OCI-LY3 (cell line): ENCODE measurements at regions not wholly inside any gene's neighbourhood (a gene's known extent, or its start where the extent isn't known, plus 50 kb on each side); places are given as distances from the start of the nearest gene placed in this dataset.

Experiments used
- H2AFZ ChIP-seq: fragments of 200-600, 300-600 bp; shearing (Covaris generic); 2 replicates; pipeline ENCODE4 v1.6.0; 2014; ENCODE audit warnings: antibody characterized with exemption, low read depth, low read length
- H3K27ac ChIP-seq: fragments of 200-600, 300-600 bp; sonication (generic); 2 replicates; pipeline ENCODE4 v1.5.1; 2014; ENCODE audit warnings: mild to moderate bottlenecking, low read length, moderate library complexity, mixed read lengths
- H3K27me3 ChIP-seq: fragments of 200-600, 300-600 bp; sonication (generic); 2 replicates; pipeline ENCODE4 v1.6.1; 2014; ENCODE audit warnings: low read depth, low read length, mixed read lengths
- H3K36me3 ChIP-seq: fragments of 200-600, 300-600 bp; sonication (generic); replicated peaks from 2 replicates; pipeline ENCODE3; 2014; ENCODE audit warnings: low read depth, low read length, mixed read lengths
- H3K4me1 ChIP-seq: fragments of 300-600, 200-600 bp; sonication (generic); 2 replicates; pipeline ENCODE4 v1.6.1; 2014; ENCODE audit warnings: low read length, mixed read lengths
- H3K4me2 ChIP-seq: fragments of 200-600, 300-600 bp; sonication (generic); 2 replicates; pipeline ENCODE4 v1.6.1; 2014; ENCODE audit warnings: low read length, mixed read lengths
- H3K4me3 ChIP-seq: fragments of 300-600, 200-600 bp; sonication (generic); 2 replicates; pipeline ENCODE4 v1.5.1; 2014; ENCODE audit warnings: antibody characterized with exemption, mild to moderate bottlenecking, low read length, moderate library complexity
- H3K79me2 ChIP-seq: fragments of 300-600, 200-600 bp; shearing (Covaris generic); 2 replicates; pipeline ENCODE4 v1.6.1; 2014; ENCODE audit warnings: mild to moderate bottlenecking, low read length, mixed read lengths
- H3K9ac ChIP-seq: fragments of 300-600, 200-600 bp; shearing (Covaris generic); 2 replicates; pipeline ENCODE4 v1.6.0; 2014; ENCODE audit warnings: mild to moderate bottlenecking, low read length, moderate library complexity
- H3K9me3 ChIP-seq: fragments of 200-600, 300-600 bp; shearing (Covaris generic); 2 replicates; pipeline ENCODE4 v1.6.1; 2014; ENCODE audit warnings: low read length, mixed read lengths; ENCODE audit not compliant: insufficient read depth
- H4K20me1 ChIP-seq: fragments of 200-600, 300-600 bp; sonication (generic); 2 replicates; pipeline ENCODE4 v1.6.1; 2016; ENCODE audit warnings: low read length, mixed read lengths; ENCODE audit not compliant: insufficient read depth
- CTCF ChIP-seq: fragments of 200-600, 300-600 bp; sonication (generic); IDR thresholded peaks from 2 replicates; pipeline ENCODE4 v1.5.1; 2014; ENCODE audit warnings: antibody characterized with exemption, low read length, low read depth
- EZH2phosphoT487 ChIP-seq: fragments of 200-600 bp; shearing (Covaris generic); IDR thresholded peaks from 2 replicates; pipeline ENCODE4 v1.6.1; 2018; ENCODE audit warnings: antibody characterized with exemption, mixed run types, low read depth

- TF ChIP-seq EZH2phosphoT487 (no peak), CTCF (no peak)
- no peak overlapping the region for H3K4me2 ChIP-seq
- no peak overlapping the region for H3K9ac ChIP-seq
- H3K36me3 ChIP-seq: no peaks in the 10 kb centered on the region
- no peak overlapping the region for H2AFZ ChIP-seq
- no peak overlapping the region for H3K27ac ChIP-seq
- H3K4me3 ChIP-seq: no peak overlapping the region
- H3K79me2 ChIP-seq: no peaks in the 10 kb centered on the region
- H3K27me3 ChIP-seq: no peaks in the 10 kb centered on the region
- H3K4me1 ChIP-seq: peaks cover 19% of the 10 kb centered on the region
- H4K20me1 ChIP-seq: no peaks in the 10 kb centered on the region
- peaks cover 4% of the 10 kb centered on the region; the same call in 1 of the 2 replicates for H3K9me3 ChIP-seq
Observed at GRCh38 chr1:209132736-209133467, 450.6 kb upstream of the CAMK1G start.

- H3K4me2 ChIP-seq: no peak overlapping the region
- no peaks in the 10 kb centered on the region for H3K27me3 ChIP-seq
- H3K4me3 ChIP-seq: no peak overlapping the region
- H3K4me1 ChIP-seq: peaks cover 19% of the 10 kb centered on the region
- H4K20me1 ChIP-seq: no peaks in the 10 kb centered on the region
- H3K27ac ChIP-seq: peak overlapping the region; percentile 21; the same call in 1 of the 2 replicates
- H2AFZ ChIP-seq: no peak overlapping the region
- TF ChIP-seq EZH2phosphoT487 (no peak), CTCF (no peak)
- H3K9me3 ChIP-seq: peaks cover 4% of the 10 kb centered on the region; the same call in 1 of the 2 replicates
- H3K9ac ChIP-seq: no peak overlapping the region
- H3K36me3 ChIP-seq: no peaks in the 10 kb centered on the region
- H3K79me2 ChIP-seq: no peaks in the 10 kb centered on the region
Observed at GRCh38 chr1:209134001-209134400, 449.5 kb upstream of the CAMK1G start.

- H3K4me3 ChIP-seq: no peak overlapping the region
- H3K27ac ChIP-seq: no peak overlapping the region
- H3K36me3 ChIP-seq: no peaks in the 10 kb centered on the region
- H3K27me3 ChIP-seq: peaks cover 7% of the 10 kb centered on the region; the same call in 1 of the 2 replicates
- H3K4me1 ChIP-seq: no peaks in the 10 kb centered on the region
- H4K20me1 ChIP-seq: no peaks in the 10 kb centered on the region
- no peaks in the 10 kb centered on the region for H3K79me2 ChIP-seq
- H2AFZ ChIP-seq: no peak overlapping the region
- H3K4me2 ChIP-seq: no peak overlapping the region
- no peak for TF ChIP-seq CTCF
- TF ChIP-seq EZH2phosphoT487: no peak
- no peak overlapping the region for H3K9ac ChIP-seq
- no peaks in the 10 kb centered on the region for H3K9me3 ChIP-seq
Observed at GRCh38 chr1:209143916-209144315, 439.6 kb upstream of the CAMK1G start.

GRCh38 chr1:209150114-209150513 lies 433.4 kb upstream of the CAMK1G start:
- Histone ChIP-seq H2AFZ (no peak overlapping the region), H3K79me2 (no peaks in the 10 kb centered on the region), H3K9ac (no peak overlapping the region), H3K27ac (no peak overlapping the region), H3K27me3 (peaks cover 21% of the 10 kb centered on the region), H3K4me1 (no peaks in the 10 kb centered on the region), H3K4me3 (no peak overlapping the region), H3K9me3 (no peaks in the 10 kb centered on the region), H3K36me3 (no peaks in the 10 kb centered on the region), H4K20me1 (no peaks in the 10 kb centered on the region), H3K4me2 (no peak overlapping the region)
- TF ChIP-seq EZH2phosphoT487 (no peak), CTCF (no peak)
